DMS153 treated with DMSO at 0.1 percent for 48 hours (cell line): ENCODE measurements at regions not wholly inside any gene's neighbourhood (a gene's known extent, or its start where the extent isn't known, plus 50 kb on each side); places are given as distances from the start of the nearest gene placed in this dataset.

Source experiments
- DNase-seq: peaks from one replicate; lab custom pipeline; 2025; ENCODE audit not compliant: unreplicated experiment; lab: John Stamatoyannopoulos, UW

DNA sequence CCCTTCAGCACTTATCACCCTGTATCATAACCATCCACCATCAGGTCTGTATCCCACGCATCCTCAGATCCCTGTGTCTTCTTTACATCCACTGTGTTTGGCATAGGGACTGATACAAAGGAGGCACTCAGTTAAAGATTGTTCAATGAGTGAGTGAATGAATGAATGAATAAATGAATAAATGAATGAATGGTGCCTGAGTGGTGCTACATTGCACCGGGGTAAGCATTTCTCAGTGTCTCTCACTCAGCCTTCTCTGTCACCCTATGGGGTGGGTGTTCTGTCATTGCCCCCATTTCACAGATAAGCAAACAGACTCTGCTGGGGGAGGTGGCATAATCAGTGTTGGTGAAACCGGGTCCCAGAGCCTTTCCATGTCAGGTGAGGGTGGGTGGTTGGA is 56.6 kb upstream of the ID3 start:
- no peak for DNase-seq

DNA sequence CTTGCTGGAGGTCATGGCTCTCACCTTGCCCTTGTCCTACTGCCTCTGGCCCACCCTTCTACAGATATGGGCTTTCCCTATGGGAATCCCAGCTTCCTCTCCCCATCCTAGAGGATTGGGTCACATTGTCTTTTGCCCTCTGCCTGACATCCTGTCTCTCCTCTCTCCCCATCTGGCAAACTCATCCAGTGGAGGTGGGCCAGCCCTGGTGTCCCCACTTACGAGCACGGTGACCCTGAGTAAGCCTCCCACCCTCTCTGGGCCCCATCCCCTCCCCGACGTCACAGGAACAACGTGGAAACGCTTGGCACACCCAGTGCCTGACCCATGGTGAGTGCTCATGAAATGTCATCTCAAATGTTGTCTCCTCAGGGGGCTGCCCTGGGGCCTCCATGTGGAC is 56.1 kb upstream of the ID3 start:
- no peak for DNase-seq

DNA sequence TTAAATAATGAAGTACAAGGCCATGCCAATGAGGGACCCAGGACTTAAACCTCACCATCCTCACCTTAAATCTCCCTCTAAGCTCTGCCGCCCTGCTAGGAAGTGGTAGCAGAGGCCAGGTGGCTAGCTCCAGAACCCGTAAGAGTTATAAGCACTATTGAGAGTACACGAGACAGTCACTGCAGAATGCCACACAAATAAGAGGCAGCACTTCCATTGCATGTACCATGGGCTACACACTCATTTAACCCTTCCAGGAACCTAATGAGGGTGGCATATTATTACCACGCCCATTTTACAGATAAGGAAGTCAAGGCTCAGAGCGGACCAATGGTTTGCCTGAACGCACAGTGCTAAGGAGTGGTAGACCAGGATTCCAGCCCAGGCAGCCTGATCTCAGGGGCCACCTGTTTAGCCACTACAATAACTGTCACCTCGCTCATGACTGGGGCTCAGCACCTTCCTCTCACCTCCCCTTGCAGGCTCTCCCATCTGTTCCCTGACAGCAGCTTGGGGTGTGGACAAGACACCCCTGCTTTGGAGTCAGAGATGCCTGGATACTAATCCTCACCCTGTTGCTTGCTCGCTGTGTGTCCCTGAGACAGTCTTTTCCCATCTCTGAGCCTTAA is 54.8 kb upstream of the ID3 start:
- DNase-seq = no peak

DNA sequence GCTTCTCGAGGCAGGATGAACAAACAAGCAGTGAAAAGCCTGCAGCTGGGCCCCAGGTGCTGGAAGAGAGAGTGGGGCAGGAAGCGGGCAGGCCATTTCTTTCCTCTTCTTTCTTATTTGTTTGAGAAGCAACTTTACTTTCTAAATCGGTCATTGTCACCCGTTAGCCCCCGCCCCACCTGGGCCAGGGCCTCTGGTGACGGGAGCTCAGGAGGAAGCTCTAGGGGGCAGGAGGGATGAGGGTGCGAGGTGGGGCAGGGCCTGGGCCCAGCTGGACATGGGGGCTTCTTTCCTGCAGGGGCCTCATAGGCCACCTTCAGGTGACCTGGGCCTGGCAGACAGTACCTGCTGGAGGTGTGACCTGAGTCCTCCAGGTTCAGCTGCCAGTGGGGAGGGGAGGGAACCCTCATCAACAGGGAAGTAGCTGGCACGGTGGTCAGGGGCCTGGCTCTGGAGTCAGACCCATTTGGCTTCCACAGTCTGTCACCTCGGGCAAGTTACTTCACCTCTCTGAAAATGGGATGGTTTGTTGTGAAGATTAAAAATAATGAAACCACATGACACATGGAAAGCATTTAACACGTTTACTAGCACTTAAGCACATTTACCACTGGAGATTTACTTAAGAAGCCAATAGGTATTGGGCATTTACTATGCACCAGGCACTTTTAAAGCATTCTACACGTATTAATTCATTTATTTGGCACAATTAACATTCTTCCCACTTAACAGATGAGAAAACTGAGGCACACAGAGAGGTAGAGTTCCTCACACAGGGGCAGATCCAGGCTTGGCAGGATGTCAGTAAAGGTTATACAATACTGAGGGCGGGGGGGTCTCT is 54.1 kb upstream of the ID3 start:
- DNase-seq = no peak

DNA sequence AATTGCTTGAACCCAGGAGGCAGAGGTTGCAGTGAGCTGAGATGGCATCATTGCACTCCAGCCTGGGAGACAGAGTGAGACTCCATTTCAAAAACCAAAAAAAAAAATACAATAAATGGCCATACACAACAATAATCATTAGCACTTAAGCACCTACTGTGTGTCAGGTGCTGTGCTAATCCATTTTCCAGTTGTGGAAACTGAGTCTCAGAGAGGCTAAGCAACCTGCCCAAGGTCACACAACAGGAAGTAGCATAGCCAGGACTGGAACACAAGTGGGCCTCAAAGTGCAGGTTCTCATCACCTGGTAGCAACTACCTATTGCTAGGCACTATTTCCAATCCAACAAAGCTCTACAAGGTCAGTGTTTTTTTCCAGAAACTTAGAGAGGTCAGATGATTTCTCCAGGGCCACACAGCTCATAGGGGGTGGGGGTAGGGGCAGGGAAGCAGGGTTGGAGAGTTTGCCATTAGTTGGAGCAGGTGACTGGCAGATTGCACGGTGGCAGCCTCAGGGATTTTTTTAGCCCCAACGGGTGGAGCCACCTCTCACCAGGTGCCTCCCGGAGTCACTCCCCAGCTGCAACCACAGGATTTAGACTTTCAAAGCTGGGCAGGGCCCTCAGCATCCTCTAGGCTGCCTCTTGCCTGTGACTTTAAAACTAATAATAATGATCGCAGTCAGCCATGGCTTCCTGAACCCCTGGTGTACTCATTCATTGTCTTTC is 52.5 kb upstream of the ID3 start:
- DNase-seq = no peak

DNA sequence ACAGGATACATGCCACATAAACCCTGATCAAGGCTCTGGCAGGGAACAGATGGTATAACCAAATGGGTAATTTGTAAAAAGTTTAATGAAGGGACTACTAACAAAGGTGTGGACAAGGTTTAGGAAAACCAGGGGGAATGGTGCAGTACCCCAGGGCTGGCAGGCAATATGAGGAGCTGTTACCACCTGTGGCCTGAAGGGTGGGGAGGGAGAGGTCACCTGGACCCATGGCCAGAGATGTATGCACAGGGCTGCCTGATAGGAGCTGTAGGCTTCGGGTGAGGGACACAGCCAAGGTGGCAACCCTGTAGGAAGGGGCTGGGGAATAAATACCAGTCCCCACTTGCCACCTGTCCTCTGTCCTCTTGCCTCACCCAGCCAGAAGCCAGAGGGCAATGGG is 51.4 kb upstream of the ID3 start:
- DNase-seq = no peak

DNA sequence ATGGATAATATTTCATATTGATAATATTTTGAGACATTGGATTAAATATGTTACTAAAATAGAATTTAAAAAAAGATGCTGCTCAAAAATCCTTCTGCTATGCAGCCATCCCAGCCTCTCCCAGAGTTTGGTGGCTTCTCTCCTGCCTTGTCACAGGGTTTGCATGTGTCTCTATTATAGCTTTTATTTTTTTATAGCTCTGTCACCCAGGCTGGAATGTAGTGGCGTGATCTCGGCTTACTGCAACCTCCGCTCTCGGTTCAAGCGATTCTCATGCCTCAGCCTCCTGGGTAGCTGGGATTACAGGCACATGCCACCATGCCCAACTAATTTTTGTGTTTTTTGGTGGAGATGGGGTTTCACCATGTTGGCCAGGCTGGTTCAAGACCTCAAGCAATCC is 50.7 kb upstream of the ID3 start:
- no peak for DNase-seq
